IMR-90 (cell line): ENCODE measurements at regions not wholly inside any gene's neighbourhood (a gene's known extent, or its start where the extent isn't known, plus 50 kb on each side); places are given as distances from the start of the nearest gene placed in this dataset.

Source experiments
- ATAC-seq: fragments of 200-7000 bp; cut with Tn5 transposase; 2 replicates; pipeline ENCODE4 v1.9.1; 2020; ENCODE audit warnings: low read depth, mild to moderate bottlenecking, moderate library complexity
- BruUV-seq: library from RNA; stranded (reverse); fragments of 400-500 nt; replicated peaks from 2 replicates; lab custom pipeline; 2021; lab: Mats Ljungman, UMichigan
- CTCF ChIA-PET: fragments of 300-600 bp; formaldehyde crosslinking; extraction: SDS; loops from one replicate; lab custom pipeline; 2021; ENCODE audit warnings: antibody characterized with exemption; lab: Yijun Ruan, JAX
- POLR2A ChIA-PET: fragments of 300-600 bp; sonication (Branson Sonifier 250); formaldehyde crosslinking; loops from one replicate; lab custom pipeline; 2022; ENCODE audit warnings: antibody characterized with exemption; ENCODE audit not compliant: unreplicated experiment; lab: Charles Lee
- DNase-seq: peaks from one replicate; pipeline ENCODE4 v3.0.0; 2013
- H2AFZ ChIP-seq: replicated peaks from 2 replicates; pipeline ENCODE3; 2013; ENCODE audit warnings: low read length, mild to moderate bottlenecking; ENCODE audit not compliant: poor library complexity
- H2AK5ac ChIP-seq: 2 replicates; pipeline ENCODE4 v1.6.1; 2013; ENCODE audit warnings: low read depth, low read length, inconsistent platforms
- H2AK9ac ChIP-seq: replicated peaks from 2 replicates; pipeline ENCODE3; 2013; ENCODE audit warnings: mild to moderate bottlenecking, low read depth, low read length, moderate library complexity; ENCODE audit not compliant: poor library complexity
- H2BK120ac ChIP-seq: 2 replicates; pipeline ENCODE4 v1.6.1; 2013; ENCODE audit warnings: low read depth, low read length, inconsistent platforms
- H2BK15ac ChIP-seq: 3 replicates; pipeline ENCODE4 v1.6.1; 2013; ENCODE audit warnings: low read depth, low read length, inconsistent platforms
- H2BK20ac ChIP-seq: 2 replicates; pipeline ENCODE4 v1.6.1; 2013; ENCODE audit warnings: low read depth, mild to moderate bottlenecking, inconsistent platforms, low read length, moderate library complexity
- H2BK5ac ChIP-seq: 2 replicates; pipeline ENCODE4 v1.6.1; 2013; ENCODE audit warnings: mild to moderate bottlenecking, low read depth, low read length, inconsistent platforms; ENCODE audit not compliant: poor library complexity, severe bottlenecking
- H3K14ac ChIP-seq: replicated peaks from 2 replicates; pipeline ENCODE4 v1.6.1; 2013; ENCODE audit warnings: low read depth, low read length, inconsistent platforms
- H3K18ac ChIP-seq: 2 replicates; pipeline ENCODE4 v1.6.1; 2013; ENCODE audit warnings: low read depth, low read length, control low read depth
- H3K23ac ChIP-seq: 2 replicates; pipeline ENCODE4 v1.6.1; 2013; ENCODE audit warnings: low read depth, low read length, inconsistent platforms
- H3K27ac ChIP-seq: 2 replicates; pipeline ENCODE4 v1.5.1; 2013; ENCODE audit warnings: mild to moderate bottlenecking, control low read depth, low read length; ENCODE audit not compliant: insufficient read depth
- H3K27me3 ChIP-seq: 2 replicates; pipeline ENCODE4 v1.6.1; 2013; ENCODE audit warnings: low read length; ENCODE audit not compliant: control insufficient read depth, insufficient read depth
- H3K36me3 ChIP-seq: 2 replicates; pipeline ENCODE4 v1.6.1; 2013; ENCODE audit warnings: low read length, mixed read lengths; ENCODE audit not compliant: control insufficient read depth, insufficient read depth
- H3K4ac ChIP-seq: 2 replicates; pipeline ENCODE4 v1.6.1; 2013; ENCODE audit warnings: low read depth, low read length, inconsistent platforms
- H3K4me1 ChIP-seq: 2 replicates; pipeline ENCODE4 v1.6.1; 2013; ENCODE audit warnings: low read length, mixed read lengths; ENCODE audit not compliant: control insufficient read depth, insufficient read depth
- H3K4me2 ChIP-seq: 2 replicates; pipeline ENCODE4 v1.6.1; 2013; ENCODE audit warnings: low read depth, mild to moderate bottlenecking, control low read depth, low read length, moderate library complexity
- H3K4me3 ChIP-seq: 2 replicates; pipeline ENCODE4 v1.5.1; 2013; ENCODE audit warnings: low read depth, mild to moderate bottlenecking, control low read depth, low read length, moderate library complexity; ENCODE audit not compliant: insufficient read depth
- H3K56ac ChIP-seq: 2 replicates; pipeline ENCODE4 v1.6.1; 2013; ENCODE audit warnings: low read length, inconsistent platforms; ENCODE audit not compliant: insufficient read depth; ENCODE audit errors: extremely low read depth
- H3K79me1 ChIP-seq, 2 experiments: 2 replicates each; pipeline ENCODE4 v1.6.1; 2013; ENCODE audit warnings: low read length in 2 of 2, inconsistent platforms in 1 of 2, low read depth in 1 of 2
- H3K9ac ChIP-seq: 2 replicates; pipeline ENCODE4 v1.6.1; 2013; ENCODE audit warnings: low read depth, low read length, control low read depth
- H3K9me1 ChIP-seq: 2 replicates; pipeline ENCODE4 v1.6.1; 2013; ENCODE audit warnings: low read length, inconsistent platforms; ENCODE audit not compliant: insufficient read depth
- H3K9me3 ChIP-seq: 2 replicates; pipeline ENCODE4 v1.6.1; 2013; ENCODE audit warnings: low read length; ENCODE audit not compliant: control insufficient read depth, insufficient read depth
- H4K20me1 ChIP-seq: 2 replicates; pipeline ENCODE4 v1.6.1; 2013; ENCODE audit warnings: low read length, inconsistent platforms; ENCODE audit not compliant: insufficient read depth
- H4K5ac ChIP-seq: 2 replicates; pipeline ENCODE4 v1.6.1; 2013; ENCODE audit warnings: mild to moderate bottlenecking, low read depth, low read length, control low read depth
- H4K8ac ChIP-seq, 2 experiments: 2 replicates each; pipeline ENCODE4 v1.6.1; 2013; ENCODE audit warnings: low read depth in 2 of 2, low read length in 2 of 2, control low read depth in 1 of 2, inconsistent platforms in 1 of 2
- H4K91ac ChIP-seq: 2 replicates; pipeline ENCODE4 v1.6.1; 2013; ENCODE audit warnings: low read depth, low read length, inconsistent platforms; ENCODE audit not compliant: insufficient read depth
- BHLHE40 ChIP-seq: fragments of 150-350 bp; IDR thresholded peaks from 2 replicates; pipeline ENCODE4 v1.6.1; 2016; ENCODE audit warnings: mild to moderate bottlenecking, low read depth, low read length
- CEBPB ChIP-seq: IDR thresholded peaks from 2 replicates; pipeline ENCODE4 v1.6.1; 2012; ENCODE audit warnings: low read depth, low read length, improper control_type of control experiment
- CHD1 ChIP-seq: IDR thresholded peaks from 2 replicates; pipeline ENCODE4 v1.6.1; 2012; ENCODE audit warnings: low read depth, low read length, improper control_type of control experiment
- ELK1 ChIP-seq: fragments of 150-350 bp; IDR thresholded peaks from 2 replicates; pipeline ENCODE4 v1.6.1; 2016; ENCODE audit warnings: low read depth, mild to moderate bottlenecking, low read length, moderate library complexity, borderline replicate concordance
- MAFK ChIP-seq: IDR thresholded peaks from 2 replicates; pipeline ENCODE4 v1.6.1; 2012; ENCODE audit warnings: low read depth, low read length, improper control_type of control experiment
- MAZ ChIP-seq: IDR thresholded peaks from 2 replicates; pipeline ENCODE4 v1.6.1; 2012; ENCODE audit warnings: low read depth, mild to moderate bottlenecking, low read length, improper control_type of control experiment, moderate library complexity, borderline replicate concordance
- NFE2L2 ChIP-seq: fragments of 150-350 bp; IDR thresholded peaks from 2 replicates; pipeline ENCODE4 v1.6.1; 2016; ENCODE audit warnings: low read depth, mild to moderate bottlenecking, low read length
- POLR2A ChIP-seq: IDR thresholded peaks from 2 replicates; pipeline ENCODE4 v1.6.1; 2012; ENCODE audit warnings: mild to moderate bottlenecking, low read depth, low read length
- RCOR1 ChIP-seq: IDR thresholded peaks from 2 replicates; pipeline ENCODE4 v1.6.1; 2012; ENCODE audit warnings: mild to moderate bottlenecking, low read length, improper control_type of control experiment; ENCODE audit not compliant: insufficient replicate concordance
- RFX5 ChIP-seq: IDR thresholded peaks from 2 replicates; pipeline ENCODE4 v1.8.0; 2012; ENCODE audit warnings: low read depth, mild to moderate bottlenecking, low read length, moderate library complexity
- SMC3 ChIP-seq: fragments of 150-350 bp; IDR thresholded peaks from 2 replicates; pipeline ENCODE4 v1.6.1; 2016; ENCODE audit warnings: low read depth, mild to moderate bottlenecking, antibody characterized with exemption, low read length, moderate library complexity
- WGBS, 2 experiments: methylation state at CpG; one replicate each; pipeline versions ENCODE4 v1.1.5 to v1.1.7; 2013; ENCODE audit warnings: missing lambda C conversion rate in 2 of 2; ENCODE audit not compliant: insufficient read length in 1 of 2; ENCODE audit errors: extremely low coverage in 2 of 2; 5-methylcytosine and 5-hydroxymethylcytosine counted together
- dilution Hi-C: fragments of 300-500 bp; cut with HindIII; formaldehyde crosslinking; loops from one replicate; pipeline ENCODE4 v1.14.3; 2018; ENCODE audit warnings: low sequenced_read_pairs; ENCODE audit not compliant: unreplicated experiment
- in situ Hi-C: fragments of 300-500 bp; cut with MboI; formaldehyde crosslinking; loops from 3 replicates; pipeline ENCODE4 v1.14.3; 2019; ENCODE audit warnings: low sequenced_read_pairs, inconsistent platforms, mixed read lengths
- intact Hi-C: fragments of 100-400 bp; cut with micrococcal nuclease; formaldehyde crosslinking; loops from 2 replicates; pipeline ENCODE4 v1.10.0; 2022
- TF ChIP-seq, protein P1 (sequence below): conservative IDR thresholded peaks from 2 replicates; pipeline ENCODE4 v1.5.1; 2012; ENCODE audit warnings: mild to moderate bottlenecking, low read depth, low read length, improper control_type of control experiment

- in situ Hi-C loops = no loop called here
- H4K5ac ChIP-seq = no peak overlapping the region
- H3K14ac ChIP-seq = no peak overlapping the region
- no peak for DNase-seq
- BruUV-seq = no TSS peak
- no peaks in the 10 kb centered on the region for H3K4me1 ChIP-seq
- ChIA-PET CTCF (no interaction called here), POLR2A (no interaction called here)
- no peaks in the 10 kb centered on the region for H3K9me3 ChIP-seq
- intact Hi-C loops = no loop called here
- H4K20me1 ChIP-seq = no peaks in the 10 kb centered on the region
- H2BK20ac ChIP-seq = no peak overlapping the region
- no peaks in the 10 kb centered on the region for H3K36me3 ChIP-seq
- no peak overlapping the region for H3K4ac ChIP-seq
- no peak overlapping the region for H3K4me2 ChIP-seq
- WGBS, 2 experiments = 29% methylated on average over 1 of the region's 1 CpG; no CpG with 5 or more reads in 1 of the 2 experiments
- no peak overlapping the region for H2BK120ac ChIP-seq
- no peak overlapping the region for H4K91ac ChIP-seq
- TF ChIP-seq SMC3 (no peak), CEBPB (no peak), NFE2L2 (no peak), MAFK (no peak), RCOR1 (no peak), CHD1 (no peak), POLR2A (no peak), MAZ (no peak), BHLHE40 (no peak), RFX5 (no peak), ELK1 (no peak)
- TF ChIP-seq, protein P1, sequence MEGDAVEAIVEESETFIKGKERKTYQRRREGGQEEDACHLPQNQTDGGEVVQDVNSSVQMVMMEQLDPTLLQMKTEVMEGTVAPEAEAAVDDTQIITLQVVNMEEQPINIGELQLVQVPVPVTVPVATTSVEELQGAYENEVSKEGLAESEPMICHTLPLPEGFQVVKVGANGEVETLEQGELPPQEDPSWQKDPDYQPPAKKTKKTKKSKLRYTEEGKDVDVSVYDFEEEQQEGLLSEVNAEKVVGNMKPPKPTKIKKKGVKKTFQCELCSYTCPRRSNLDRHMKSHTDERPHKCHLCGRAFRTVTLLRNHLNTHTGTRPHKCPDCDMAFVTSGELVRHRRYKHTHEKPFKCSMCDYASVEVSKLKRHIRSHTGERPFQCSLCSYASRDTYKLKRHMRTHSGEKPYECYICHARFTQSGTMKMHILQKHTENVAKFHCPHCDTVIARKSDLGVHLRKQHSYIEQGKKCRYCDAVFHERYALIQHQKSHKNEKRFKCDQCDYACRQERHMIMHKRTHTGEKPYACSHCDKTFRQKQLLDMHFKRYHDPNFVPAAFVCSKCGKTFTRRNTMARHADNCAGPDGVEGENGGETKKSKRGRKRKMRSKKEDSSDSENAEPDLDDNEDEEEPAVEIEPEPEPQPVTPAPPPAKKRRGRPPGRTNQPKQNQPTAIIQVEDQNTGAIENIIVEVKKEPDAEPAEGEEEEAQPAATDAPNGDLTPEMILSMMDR = no peak
- no peak overlapping the region for H3K18ac ChIP-seq
- H3K79me1 ChIP-seq = no peaks in the 10 kb centered on the region
- H3K56ac ChIP-seq = no peak overlapping the region
- H3K27ac ChIP-seq = no peak overlapping the region
- H3K9ac ChIP-seq = no peak overlapping the region
- H2AFZ ChIP-seq = no peak overlapping the region
- no peaks in the 10 kb centered on the region for H3K27me3 ChIP-seq
- H4K8ac ChIP-seq = no peak overlapping the region
- dilution Hi-C loops = no loop called here
- H2BK15ac ChIP-seq = no peak overlapping the region
- ATAC-seq = no peak
- H2BK5ac ChIP-seq = no peak overlapping the region
- H3K23ac ChIP-seq = no peak overlapping the region
- H3K4me3 ChIP-seq = no peak overlapping the region
- H2AK5ac ChIP-seq = no peak overlapping the region
- no peak overlapping the region for H2AK9ac ChIP-seq
- no peaks in the 10 kb centered on the region for H3K9me1 ChIP-seq
Observed at GRCh38 chr6:81071121-81071520, 681.4 kb downstream of the TENT5A start.
